ENCODE measurements at regions not wholly inside any gene's neighbourhood (a gene's known extent, or its start where the extent isn't known, plus 50 kb on each side); places are given as distances from the start of the nearest gene placed in this dataset.

DNA sequence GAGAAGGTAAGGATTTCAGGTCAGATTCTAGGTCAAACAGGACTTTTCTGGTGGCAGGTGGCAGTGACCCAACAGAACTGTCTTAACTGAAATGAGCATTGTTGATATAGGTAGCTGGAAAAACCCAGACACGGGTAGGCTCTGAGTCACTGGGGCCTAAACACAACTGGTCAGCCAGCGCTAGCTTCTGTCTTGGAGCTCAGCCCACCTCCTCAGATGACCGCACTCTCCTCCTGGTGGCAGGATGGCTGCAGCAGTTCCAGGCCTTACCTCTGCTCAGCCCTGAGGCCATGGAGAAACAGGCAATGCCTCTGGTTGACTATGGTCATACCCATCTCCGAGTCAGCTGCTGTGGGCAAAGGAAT is 61.1 kb upstream of the GATA2 start:
- H3K4me1 ChIP-seq (ENCODE audit: control insufficient read depth, extremely low read depth, insufficient read depth, low read length) = no peaks in the 10 kb centered on the region
- no peak overlapping the region for H3K27ac ChIP-seq (ENCODE audit: control insufficient read depth, insufficient read depth, low read length)
- no peaks in the 10 kb centered on the region for H4K20me1 ChIP-seq (ENCODE audit: control insufficient read depth, extremely low read depth, insufficient read depth, low read length)
- FAIRE-seq = no peak
- no peaks in the 10 kb centered on the region for H3K36me3 ChIP-seq (ENCODE audit: control insufficient read depth in 2 of 2, extremely low read depth in 1 of 2, insufficient read depth in 2 of 2, low read length in 2 of 2)
- TF ChIP-seq EZH2 (IDR thresholded peaks at IDR 0.05; ENCODE audit: low read length) = no peak
- TF ChIP-seq, protein P1, sequence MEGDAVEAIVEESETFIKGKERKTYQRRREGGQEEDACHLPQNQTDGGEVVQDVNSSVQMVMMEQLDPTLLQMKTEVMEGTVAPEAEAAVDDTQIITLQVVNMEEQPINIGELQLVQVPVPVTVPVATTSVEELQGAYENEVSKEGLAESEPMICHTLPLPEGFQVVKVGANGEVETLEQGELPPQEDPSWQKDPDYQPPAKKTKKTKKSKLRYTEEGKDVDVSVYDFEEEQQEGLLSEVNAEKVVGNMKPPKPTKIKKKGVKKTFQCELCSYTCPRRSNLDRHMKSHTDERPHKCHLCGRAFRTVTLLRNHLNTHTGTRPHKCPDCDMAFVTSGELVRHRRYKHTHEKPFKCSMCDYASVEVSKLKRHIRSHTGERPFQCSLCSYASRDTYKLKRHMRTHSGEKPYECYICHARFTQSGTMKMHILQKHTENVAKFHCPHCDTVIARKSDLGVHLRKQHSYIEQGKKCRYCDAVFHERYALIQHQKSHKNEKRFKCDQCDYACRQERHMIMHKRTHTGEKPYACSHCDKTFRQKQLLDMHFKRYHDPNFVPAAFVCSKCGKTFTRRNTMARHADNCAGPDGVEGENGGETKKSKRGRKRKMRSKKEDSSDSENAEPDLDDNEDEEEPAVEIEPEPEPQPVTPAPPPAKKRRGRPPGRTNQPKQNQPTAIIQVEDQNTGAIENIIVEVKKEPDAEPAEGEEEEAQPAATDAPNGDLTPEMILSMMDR (optimal IDR thresholded peaks at IDR 0.05 in 1 of 3, IDR thresholded peaks at IDR 0.05 in 1 of 3, conservative IDR thresholded peaks at IDR 0.05 in 1 of 3; ENCODE audit: extremely low read depth in 1 of 3, insufficient read depth in 2 of 3, low read length in 3 of 3) = no peak
- no peak overlapping the region for H3K4me3 ChIP-seq (ENCODE audit: control insufficient read depth in 2 of 3, extremely low read depth in 1 of 3, insufficient read depth in 2 of 3, low read depth in 1 of 3, low read length in 3 of 3)
- peaks cover 34% of the 10 kb centered on the region for H3K27me3 ChIP-seq (ENCODE audit: control insufficient read depth, extremely low read depth, insufficient read depth, low read length)
- H3K9me3 ChIP-seq (ENCODE audit: control insufficient read depth, low read depth, low read length) = no peaks in the 10 kb centered on the region
- dilution Hi-C loops (cut with MboI; ENCODE audit: extremely low pct_ligation_motif_present, low sequenced_read_pairs) = no loop called here
- H2AFZ ChIP-seq (ENCODE audit: control insufficient read depth, low read length) = no peak overlapping the region
- H3K9ac ChIP-seq (ENCODE audit: control insufficient read depth, extremely low read depth, insufficient read depth, low read length) = no peak overlapping the region
- H3K4me2 ChIP-seq (ENCODE audit: control insufficient read depth, extremely low read depth, insufficient read depth, low read depth, low read length) = no peak overlapping the region
- no peak for DNase-seq (ENCODE audit: low read depth, low spot score)
- no peaks in the 10 kb centered on the region for H3K79me2 ChIP-seq (ENCODE audit: control insufficient read depth, insufficient read depth, low read length)
- no peaks in the 10 kb centered on the region for H3K9me1 ChIP-seq (ENCODE audit: control insufficient read depth, extremely low read depth, insufficient read depth, low read length)

DNA sequence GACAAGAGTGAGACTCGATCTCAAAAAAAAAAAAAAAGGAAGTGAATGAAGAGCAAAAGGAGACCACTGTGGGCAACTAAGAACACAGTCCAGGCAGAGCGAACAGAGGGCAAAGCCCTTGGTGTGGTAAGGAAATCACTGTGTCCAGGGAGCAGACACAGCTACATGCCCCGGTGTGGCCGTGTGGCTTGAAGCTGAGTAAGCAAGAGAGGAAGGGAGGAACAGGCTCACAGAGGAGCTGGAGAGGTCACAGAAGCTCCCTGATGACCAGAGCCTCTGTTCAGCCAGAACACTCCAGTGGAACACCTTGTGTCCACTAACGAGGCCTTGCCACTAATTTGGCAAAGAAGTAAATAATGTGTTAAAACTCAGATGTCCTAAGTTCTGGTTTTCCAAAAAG is 60.6 kb upstream of the GATA2 start:
- FAIRE-seq = no peak
- H3K4me3 ChIP-seq (ENCODE audit: control insufficient read depth in 2 of 3, extremely low read depth in 1 of 3, insufficient read depth in 2 of 3, low read depth in 1 of 3, low read length in 3 of 3) = no peak overlapping the region
- H3K36me3 ChIP-seq (ENCODE audit: control insufficient read depth in 2 of 2, extremely low read depth in 1 of 2, insufficient read depth in 2 of 2, low read length in 2 of 2) = no peaks in the 10 kb centered on the region
- TF ChIP-seq, protein P1 (optimal IDR thresholded peaks at IDR 0.05 in 1 of 3, IDR thresholded peaks at IDR 0.05 in 1 of 3, conservative IDR thresholded peaks at IDR 0.05 in 1 of 3; ENCODE audit: extremely low read depth in 1 of 3, insufficient read depth in 2 of 3, low read length in 3 of 3) = no peak
- TF ChIP-seq EZH2 (IDR thresholded peaks at IDR 0.05; ENCODE audit: low read length) = no peak
- H4K20me1 ChIP-seq (ENCODE audit: control insufficient read depth, extremely low read depth, insufficient read depth, low read length) = no peaks in the 10 kb centered on the region
- peaks cover 34% of the 10 kb centered on the region for H3K27me3 ChIP-seq (ENCODE audit: control insufficient read depth, extremely low read depth, insufficient read depth, low read length)
- H3K9ac ChIP-seq (ENCODE audit: control insufficient read depth, extremely low read depth, insufficient read depth, low read length) = no peak overlapping the region
- no peak overlapping the region for H3K4me2 ChIP-seq (ENCODE audit: control insufficient read depth, extremely low read depth, insufficient read depth, low read depth, low read length)
- no peaks in the 10 kb centered on the region for H3K9me1 ChIP-seq (ENCODE audit: control insufficient read depth, extremely low read depth, insufficient read depth, low read length)
- no peaks in the 10 kb centered on the region for H3K9me3 ChIP-seq (ENCODE audit: control insufficient read depth, low read depth, low read length)
- dilution Hi-C loops (cut with MboI; ENCODE audit: extremely low pct_ligation_motif_present, low sequenced_read_pairs) = no loop called here
- no peaks in the 10 kb centered on the region for H3K4me1 ChIP-seq (ENCODE audit: control insufficient read depth, extremely low read depth, insufficient read depth, low read length)
- no peaks in the 10 kb centered on the region for H3K79me2 ChIP-seq (ENCODE audit: control insufficient read depth, insufficient read depth, low read length)
- H2AFZ ChIP-seq (ENCODE audit: control insufficient read depth, low read length) = no peak overlapping the region
- DNase-seq (ENCODE audit: low read depth, low spot score) = no peak
- no peak overlapping the region for H3K27ac ChIP-seq (ENCODE audit: control insufficient read depth, insufficient read depth, low read length)

Measured in keratinocyte (primary cell).